Thymus (tissue), 11 donors: ENCODE measurements at regions not wholly inside any gene's neighbourhood (a gene's known extent, or its start where the extent isn't known, plus 50 kb on each side); places are given as distances from the start of the nearest gene placed in this dataset.

ENCODE experiments used
- DNase-seq, 9 donors: peaks; one replicate each; pipeline ENCODE4 v3.0.0-alpha.2; 2013; ENCODE audit warnings: low spot score in 9 of 9, low read depth in 6 of 9, missing footprints in 1 of 9
- H3K27ac ChIP-seq, 2 donors: one replicate each; pipeline ENCODE4 v1.5.1; 2013; ENCODE audit warnings: control low read depth in 1 of 2, low read depth in 1 of 2, low read length in 1 of 2, mild to moderate bottlenecking in 1 of 2, moderate library complexity in 1 of 2
- H3K27me3 ChIP-seq, 2 donors: one replicate each; pipeline ENCODE4 v1.5.1; 2013; ENCODE audit warnings: low read length in 1 of 2; ENCODE audit not compliant: control insufficient read depth in 2 of 2, insufficient read depth in 1 of 2
- H3K36me3 ChIP-seq, 2 donors: one replicate each; pipeline ENCODE4 v1.5.1; 2013; ENCODE audit warnings: low read length in 1 of 2, mild to moderate bottlenecking in 1 of 2, moderate library complexity in 1 of 2; ENCODE audit not compliant: control insufficient read depth in 2 of 2, insufficient read depth in 2 of 2
- H3K4me1 ChIP-seq, 2 donors: one replicate each; pipeline ENCODE4 v1.5.1; 2013; ENCODE audit warnings: low read length in 2 of 2; ENCODE audit not compliant: control insufficient read depth in 2 of 2, insufficient read depth in 2 of 2
- H3K4me3 ChIP-seq, 2 donors: one replicate each; pipeline ENCODE4 v1.5.1; 2013; ENCODE audit warnings: low read length in 2 of 2, control low read depth in 1 of 2, mild to moderate bottlenecking in 1 of 2
- H3K9me3 ChIP-seq, 2 donors: one replicate each; pipeline ENCODE4 v1.5.1; 2013; ENCODE audit warnings: low read length in 1 of 2, mild to moderate bottlenecking in 1 of 2; ENCODE audit not compliant: control insufficient read depth in 2 of 2, insufficient read depth in 1 of 2
- WGBS: extraction: QIAGEN DNeasy Blood & Tissue Kit; methylation state at CpG from one replicate; pipeline ENCODE4 v1.1.7; 2013; 5-methylcytosine and 5-hydroxymethylcytosine counted together
- donor health status: healthy.

GRCh38 chr3:21889166-21889565, 138.2 kb upstream of the ZNF385D start:
- DNase-seq = no peak
- Histone ChIP-seq H3K27me3 (no peaks in the 10 kb centered on the region), H3K9me3 (no peaks in the 10 kb centered on the region), H3K4me1 (no peaks in the 10 kb centered on the region), H3K36me3 (no peaks in the 10 kb centered on the region), H3K4me3 (no peak overlapping the region), H3K27ac (no peak overlapping the region)
- 95% methylated on average over 2 of the region's 2 CpGs for WGBS

GRCh38 chr3:21892104-21892503, 141.1 kb upstream of the ZNF385D start:
- H3K36me3 ChIP-seq = no peaks in the 10 kb centered on the region
- 93% methylated on average over 2 of the region's 2 CpGs for WGBS
- H3K27ac ChIP-seq = no peak overlapping the region
- DNase-seq = no peak
- H3K27me3 ChIP-seq = no peaks in the 10 kb centered on the region
- H3K9me3 ChIP-seq = no peaks in the 10 kb centered on the region
- no peak overlapping the region for H3K4me3 ChIP-seq
- no peaks in the 10 kb centered on the region for H3K4me1 ChIP-seq

DNA sequence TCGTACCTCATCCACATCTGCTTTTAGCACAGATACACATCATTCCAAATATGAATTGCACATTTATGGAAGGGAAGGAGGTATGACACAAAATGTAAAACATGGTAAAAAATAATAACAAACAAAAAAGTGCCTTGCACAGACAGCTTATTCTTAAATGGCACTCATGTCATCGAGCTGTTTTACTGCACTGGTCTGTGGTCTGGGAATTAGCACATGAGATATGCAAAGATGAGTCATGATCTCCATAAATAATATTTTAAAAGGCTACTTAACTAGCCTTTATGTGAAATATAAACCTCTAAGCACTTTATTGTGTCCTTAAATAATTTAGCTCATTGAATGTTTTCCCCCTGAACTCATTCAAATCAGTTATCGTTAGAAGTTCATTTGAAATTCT, 142.2 kb upstream of the ZNF385D start:
- Histone ChIP-seq H3K27ac (no peak overlapping the region), H3K4me3 (no peak overlapping the region), H3K9me3 (no peaks in the 10 kb centered on the region), H3K36me3 (no peaks in the 10 kb centered on the region), H3K27me3 (no peaks in the 10 kb centered on the region), H3K4me1 (no peaks in the 10 kb centered on the region)
- WGBS = 91% methylated on average over 3 of the region's 3 CpGs
- no peak for DNase-seq

DNA sequence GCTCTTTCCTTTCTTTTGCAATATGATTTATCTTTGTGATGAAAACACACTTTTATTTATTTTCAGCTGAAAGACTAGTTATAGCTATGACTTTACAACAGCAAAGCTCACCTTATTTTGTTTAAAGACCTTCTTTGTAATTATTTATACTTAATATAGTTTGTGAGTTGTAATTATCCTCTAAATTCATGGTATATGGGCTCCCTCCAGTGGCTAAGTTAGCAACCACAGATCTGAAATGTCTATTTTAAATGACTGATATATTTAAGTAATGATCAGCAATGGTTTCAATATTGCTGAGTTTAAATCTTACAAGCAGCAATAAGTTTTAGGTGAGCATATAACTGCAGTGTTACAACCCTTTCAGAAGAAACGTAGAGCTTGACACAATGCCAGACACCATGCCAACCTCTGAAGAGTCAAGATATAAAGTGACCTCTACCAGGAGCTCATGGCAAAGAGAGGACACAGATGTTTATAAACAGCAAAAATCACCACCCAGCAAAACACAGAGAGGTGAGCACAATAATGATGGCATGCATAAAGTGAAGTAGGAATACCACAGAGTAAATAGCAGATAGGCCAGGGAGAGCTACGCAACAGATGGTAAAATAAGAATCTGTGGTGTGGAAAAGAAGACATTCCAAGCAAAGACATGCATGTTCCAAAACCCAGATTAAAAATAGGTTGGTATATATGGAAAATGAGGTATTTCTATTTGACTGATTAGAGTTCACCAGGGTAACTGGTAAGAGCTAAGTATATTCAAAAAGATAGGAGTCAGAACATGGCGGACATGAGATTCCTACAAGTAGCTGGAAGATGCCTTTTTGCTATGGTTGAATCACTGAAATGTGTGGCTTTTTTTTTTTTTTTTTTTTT, 143.7 kb upstream of the ZNF385D start:
- Histone ChIP-seq H3K27ac (no peak overlapping the region), H3K4me1 (no peaks in the 10 kb centered on the region), H3K9me3 (no peaks in the 10 kb centered on the region), H3K36me3 (no peaks in the 10 kb centered on the region), H3K27me3 (no peaks in the 10 kb centered on the region), H3K4me3 (no peak overlapping the region)
- 74% methylated on average over 3 of the region's 3 CpGs for WGBS
- DNase-seq = no peak

DNA sequence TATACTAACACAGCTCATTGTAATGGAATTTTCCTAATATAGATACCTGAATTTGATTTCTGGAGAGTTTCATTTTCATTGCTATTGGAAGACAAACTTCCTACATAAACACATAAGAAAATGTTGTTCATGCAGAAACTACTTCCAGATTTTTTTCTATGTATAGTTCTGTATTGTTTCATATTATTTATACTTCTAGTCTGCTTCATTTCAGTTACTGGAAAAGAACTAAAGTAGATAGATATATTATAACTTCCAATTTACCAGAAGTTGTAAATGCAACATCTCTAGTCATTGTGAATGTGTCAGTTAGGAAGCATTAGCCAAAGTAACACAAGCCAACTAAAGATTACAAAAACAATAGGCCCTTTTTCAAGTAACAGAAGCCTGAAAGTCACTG, 147.3 kb upstream of the ZNF385D start:
- Histone ChIP-seq H3K36me3 (no peaks in the 10 kb centered on the region), H3K4me1 (no peaks in the 10 kb centered on the region), H3K9me3 (no peaks in the 10 kb centered on the region), H3K27me3 (no peaks in the 10 kb centered on the region), H3K4me3 (no peak overlapping the region), H3K27ac (no peak overlapping the region)
- no peak for DNase-seq

DNA sequence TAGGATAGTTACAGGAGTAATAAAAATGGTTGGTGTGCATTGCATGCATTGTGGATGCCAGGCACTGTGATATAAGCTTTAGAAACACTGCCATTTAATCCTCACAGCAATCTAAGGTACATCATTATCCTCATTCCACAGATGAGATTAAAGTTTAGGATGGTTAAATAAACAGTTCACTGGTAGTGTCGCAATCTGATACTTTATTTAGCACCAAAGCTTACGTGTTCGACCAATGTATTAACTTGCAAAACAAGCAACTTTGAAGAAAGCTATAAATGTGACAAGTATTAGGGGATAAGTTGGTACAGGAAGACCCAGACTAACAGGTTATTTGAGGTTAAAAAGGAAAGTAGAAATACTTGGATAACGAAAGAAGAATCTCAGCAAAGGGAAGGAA, 150.5 kb upstream of the ZNF385D start:
- Histone ChIP-seq H3K36me3 (no peaks in the 10 kb centered on the region), H3K27ac (no peak overlapping the region), H3K4me1 (no peaks in the 10 kb centered on the region), H3K4me3 (no peak overlapping the region), H3K27me3 (no peaks in the 10 kb centered on the region), H3K9me3 (no peaks in the 10 kb centered on the region)
- WGBS = 81% methylated on average over 4 of the region's 4 CpGs
- DNase-seq = no peak

DNA sequence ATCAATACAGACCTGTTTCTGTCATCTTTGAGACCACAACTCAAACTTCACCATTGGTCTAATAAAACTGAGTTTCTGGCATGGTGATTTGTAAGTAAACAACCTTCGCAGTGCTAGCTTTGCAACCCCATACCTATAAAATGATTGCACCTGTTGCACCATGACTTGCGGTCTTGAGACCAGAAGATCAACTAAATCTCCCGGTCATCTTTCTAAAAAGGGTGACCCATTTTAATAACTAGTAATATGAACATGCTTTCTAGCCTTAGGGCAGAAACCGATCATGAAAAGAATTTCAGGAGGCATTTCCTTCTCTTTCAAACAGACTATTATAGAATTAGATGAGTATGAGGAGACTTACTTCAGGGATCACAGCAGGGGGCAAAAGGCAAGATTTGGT, 151.9 kb upstream of the ZNF385D start:
- H3K4me1 ChIP-seq = no peaks in the 10 kb centered on the region
- no peak overlapping the region for H3K27ac ChIP-seq
- H3K27me3 ChIP-seq = no peaks in the 10 kb centered on the region
- H3K9me3 ChIP-seq = no peaks in the 10 kb centered on the region
- DNase-seq = no peak
- 94% methylated on average over 4 of the region's 4 CpGs for WGBS
- H3K36me3 ChIP-seq = no peaks in the 10 kb centered on the region
- no peak overlapping the region for H3K4me3 ChIP-seq

DNA sequence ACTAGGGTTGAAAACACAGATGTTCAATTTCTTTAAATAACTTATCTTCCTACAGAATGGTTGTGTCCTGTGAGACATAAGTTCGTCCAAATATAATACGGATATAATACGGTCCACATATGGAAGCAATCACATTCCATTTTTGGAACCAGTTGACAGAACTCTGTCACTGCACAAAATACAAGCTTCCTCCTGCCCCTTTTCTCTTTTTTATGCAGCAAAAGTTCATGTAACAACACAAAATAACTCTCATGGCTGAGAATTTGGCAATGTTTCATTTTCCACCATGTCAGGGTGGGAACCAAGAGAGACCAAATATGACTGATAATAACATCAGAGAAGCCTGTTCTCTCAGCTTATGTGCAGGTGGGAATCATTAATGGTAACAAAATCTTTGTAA, 158.1 kb upstream of the ZNF385D start:
- no peak overlapping the region for H3K27ac ChIP-seq
- no peaks in the 10 kb centered on the region for H3K4me1 ChIP-seq
- no peaks in the 10 kb centered on the region for H3K9me3 ChIP-seq
- no peaks in the 10 kb centered on the region for H3K27me3 ChIP-seq
- H3K4me3 ChIP-seq = no peak overlapping the region
- no peaks in the 10 kb centered on the region for H3K36me3 ChIP-seq
- WGBS = 94% methylated on average over 3 of the region's 3 CpGs
- DNase-seq = no peak

- Histone ChIP-seq H3K27me3 (no peaks in the 10 kb centered on the region), H3K4me1 (no peaks in the 10 kb centered on the region), H3K36me3 (no peaks in the 10 kb centered on the region), H3K27ac (no peak overlapping the region), H3K4me3 (no peak overlapping the region), H3K9me3 (no peaks in the 10 kb centered on the region)
- WGBS = 82% methylated on average over 1 of the region's 1 CpG
- DNase-seq = no peak
Measured at GRCh38 chr3:21912711-21913110, 161.7 kb upstream of the ZNF385D start.
